HUDEP-2 (cell line): ENCODE measurements at regions not wholly inside any gene's neighbourhood (a gene's known extent, or its start where the extent isn't known, plus 50 kb on each side); places are given as distances from the start of the nearest gene placed in this dataset.

Experiments
- DNase-seq, 76 experiments: peaks; one replicate each; lab custom pipeline; 2025; ENCODE audit not compliant: unreplicated experiment in 76 of 76; lab: John Stamatoyannopoulos, UW

GRCh38 chr20:60064554-60065196 lies 106.5 kb downstream of the CDH26 start:
- no peak for DNase-seq

- no peak for DNase-seq
Measured at GRCh38 chr20:60065741-60066437, 107.7 kb downstream of the CDH26 start.

- DNase-seq = no peak
Measured at GRCh38 chr20:60066438-60066823, 108.2 kb downstream of the CDH26 start.

GRCh38 chr20:60068509-60068908 lies 110.3 kb downstream of the CDH26 start:
- no peak for DNase-seq

GRCh38 chr20:60069656-60070055 lies 111.4 kb downstream of the CDH26 start:
- no peak for DNase-seq

GRCh38 chr20:60070791-60071190 lies 112.6 kb downstream of the CDH26 start:
- no peak for DNase-seq

- DNase-seq = no peak
Measured at GRCh38 chr20:60071965-60072364, 113.7 kb downstream of the CDH26 start.

- DNase-seq = no peak
Measured at GRCh38 chr20:60073086-60073485, 114.9 kb downstream of the CDH26 start.

- DNase-seq = no peak
Measured at GRCh38 chr20:60073504-60073903, 115.3 kb downstream of the CDH26 start.

GRCh38 chr20:60074276-60074675 lies 116.1 kb downstream of the CDH26 start:
- DNase-seq = no peak

GRCh38 chr20:60078351-60079250 lies 120.4 kb downstream of the CDH26 start:
- DNase-seq = peak in 1 of 76 experiments; percentile 1

- DNase-seq = no peak
Measured at GRCh38 chr20:60080401-60080800, 122.2 kb downstream of the CDH26 start.

- no peak for DNase-seq
Measured at GRCh38 chr20:60085551-60086132, 127.4 kb downstream of the CDH26 start.

GRCh38 chr20:60086821-60087562 lies 128.8 kb downstream of the CDH26 start:
- no peak for DNase-seq

GRCh38 chr20:60087563-60088105 lies 129.4 kb downstream of the CDH26 start:
- no peak for DNase-seq

GRCh38 chr20:60088236-60088635 lies 130.0 kb downstream of the CDH26 start:
- DNase-seq = no peak

GRCh38 chr20:60090631-60091030 lies 132.4 kb downstream of the CDH26 start:
- DNase-seq = no peak

- no peak for DNase-seq
Measured at GRCh38 chr20:60091305-60091704, 133.1 kb downstream of the CDH26 start.

GRCh38 chr20:60091861-60092260 lies 133.6 kb downstream of the CDH26 start:
- no peak for DNase-seq

- no peak for DNase-seq
Measured at GRCh38 chr20:60092729-60093128, 134.5 kb downstream of the CDH26 start.
